Panc1 (cell line): ENCODE measurements at regions not wholly inside any gene's neighbourhood (a gene's known extent, or its start where the extent isn't known, plus 50 kb on each side); places are given as distances from the start of the nearest gene placed in this dataset.

Source experiments
- CTCF ChIP-seq: fragments of 450-650 bp; IDR thresholded peaks from 2 replicates; pipeline ENCODE4 v1.5.1; 2017; ENCODE audit warnings: mild to moderate bottlenecking
- POLR2AphosphoS5 ChIP-seq: IDR thresholded peaks from 2 replicates; pipeline ENCODE4 v1.6.1; 2012; ENCODE audit warnings: mild to moderate bottlenecking, low read depth, low read length, moderate library complexity
- REST ChIP-seq, 2 experiments: IDR thresholded peaks; 2 replicates each; pipeline ENCODE4 v1.6.1; 2011 to 2012; ENCODE audit warnings: low read depth in 2 of 2, control low read depth in 1 of 2, low read length in 1 of 2, mild to moderate bottlenecking in 1 of 2, moderate library complexity in 1 of 2; ENCODE audit not compliant: insufficient read depth in 1 of 2
- TCF7L2 ChIP-seq: IDR thresholded peaks from 2 replicates; pipeline ENCODE4 v1.6.1; 2011; ENCODE audit warnings: mild to moderate bottlenecking, low read depth, low read length, inconsistent platforms

DNA sequence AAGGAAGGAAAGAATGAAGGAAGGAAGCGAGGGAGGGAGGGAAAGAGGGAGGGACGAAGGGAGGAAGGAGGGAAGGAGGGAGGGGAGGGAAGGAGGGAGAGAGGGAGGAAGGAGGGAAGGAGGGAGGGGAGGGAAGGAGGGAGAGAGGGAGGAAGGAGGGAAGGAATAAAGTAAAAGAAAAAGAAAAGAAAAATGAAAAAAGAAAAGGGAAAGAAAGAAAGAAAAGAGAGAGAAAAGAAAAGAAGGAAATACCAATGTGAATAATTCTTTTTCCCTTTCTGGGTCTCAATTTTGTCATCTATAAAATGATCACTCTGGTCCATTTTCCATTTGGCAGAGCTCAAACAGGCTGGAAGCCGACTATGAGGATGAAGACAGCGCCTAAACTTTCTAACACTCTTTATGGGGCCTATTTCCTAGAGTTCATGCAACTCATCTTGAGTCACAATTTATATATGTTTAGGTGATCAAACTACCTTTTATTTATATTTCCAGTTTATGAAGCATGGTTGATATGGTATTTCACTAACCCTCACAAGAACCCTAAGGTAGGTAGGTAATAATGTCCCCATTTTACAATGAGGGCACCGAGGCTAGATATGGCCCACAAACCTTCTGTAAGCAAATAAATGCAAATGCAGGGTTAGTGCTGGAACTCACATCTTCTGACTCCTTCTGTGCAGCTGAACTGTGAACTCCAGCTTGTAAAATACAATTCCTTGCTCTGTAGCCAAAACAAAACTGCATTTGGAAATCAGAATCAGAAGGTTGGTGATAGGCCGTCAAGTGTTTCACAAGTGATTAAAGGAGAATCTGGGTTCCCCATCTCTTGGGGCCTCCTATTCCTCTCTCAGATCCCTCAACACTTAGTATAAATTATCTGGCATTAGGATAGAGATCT is 434.3 kb downstream of the ETS1 start:
- TF ChIP-seq TCF7L2 (no peak), CTCF (no peak), POLR2AphosphoS5 (no peak), REST (IDR thresholded peaks at IDR 0.05; ENCODE audit: insufficient read depth in 1 of 2, low read depth in 2 of 2, low read length in 1 of 2) (no peak)
